ENCODE measurements at regions not wholly inside any gene's neighbourhood (a gene's known extent, or its start where the extent isn't known, plus 50 kb on each side); places are given as distances from the start of the nearest gene placed in this dataset.
"Not testable (repeated sequence)": the region's sequence is repeated elsewhere in the genome, so short reads cannot be mapped to it uniquely, and the experiment has no call there.

- no peaks in the 10 kb centered on the region for H3K79me2 ChIP-seq (ENCODE audit: insufficient read depth, low read length)
- H3K27me3 ChIP-seq (ENCODE audit: insufficient read depth, low read length) = no peaks in the 10 kb centered on the region
- H3K4me3 ChIP-seq (replicated peaks in 1 of 2; ENCODE audit: low read depth in 1 of 2, low read length in 2 of 2) = no peak overlapping the region
- H3K9ac ChIP-seq (ENCODE audit: low read length) = no peak overlapping the region
- ATAC-seq (peak; percentile 50; the same call in 1 of the 2 replicates), DNase-seq (ENCODE audit: low read depth, low spot score) (no peak)
- no peaks in the 10 kb centered on the region for H3K9me2 ChIP-seq (ENCODE audit: insufficient read depth)
- intact Hi-C loops (cut with micrococcal nuclease) = no loop called here
- no peaks in the 10 kb centered on the region for H3K9me3 ChIP-seq (ENCODE audit: control insufficient read depth in 1 of 2, insufficient read depth in 1 of 2, low read depth in 1 of 2, low read length in 2 of 2)
- POLR2A ChIA-PET = no interaction called here
- no peaks in the 10 kb centered on the region for H3K4me1 ChIP-seq (ENCODE audit: control insufficient read depth in 1 of 2, insufficient read depth in 2 of 2, low read length in 2 of 2)
- H4K20me1 ChIP-seq (ENCODE audit: insufficient read depth) = no peaks in the 10 kb centered on the region
- RAD21 ChIA-PET (ENCODE audit: low non-redundant PET in 1 of 2, low total read pairs in 2 of 2, uncharacterized antibody in 2 of 2, unreplicated experiment in 2 of 2) = no interaction called here
- H3K27ac ChIP-seq (ENCODE audit: low read depth, low read length) = no peak overlapping the region
- no peak overlapping the region for H2AFZ ChIP-seq (ENCODE audit: low read depth, low read length, poor library complexity, severe bottlenecking)
- H3K4me2 ChIP-seq (ENCODE audit: low read length) = no peak overlapping the region
- CTCF ChIA-PET = no interaction called here
- TF ChIP-seq ELF1 (IDR thresholded peaks at IDR 0.05; ENCODE audit: borderline replicate concordance, low read depth) = no peak
- no peak for TF ChIP-seq POLR2A (IDR thresholded peaks at IDR 0.05; ENCODE audit: borderline replicate concordance, extremely low read depth, insufficient read depth, insufficient read length)
- no peak for TF ChIP-seq EZH2 (IDR thresholded peaks at IDR 0.05)
- TF ChIP-seq CEBPB (IDR thresholded peaks at IDR 0.05; ENCODE audit: low read depth) = no peak
- no peak for TF ChIP-seq FOSL1 (IDR thresholded peaks at IDR 0.05; ENCODE audit: low read depth)
- TF ChIP-seq, protein P1, sequence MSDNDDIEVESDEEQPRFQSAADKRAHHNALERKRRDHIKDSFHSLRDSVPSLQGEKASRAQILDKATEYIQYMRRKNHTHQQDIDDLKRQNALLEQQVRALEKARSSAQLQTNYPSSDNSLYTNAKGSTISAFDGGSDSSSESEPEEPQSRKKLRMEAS (IDR thresholded peaks at IDR 0.05) = no peak
- no peak for TF ChIP-seq EGR1 (IDR thresholded peaks at IDR 0.05; ENCODE audit: low read depth)
- no peak for TF ChIP-seq SIN3A (IDR thresholded peaks at IDR 0.05; ENCODE audit: low read depth)
- no peak for TF ChIP-seq ZBTB33 (IDR thresholded peaks at IDR 0.05; ENCODE audit: extremely low read depth, insufficient replicate concordance, low read length)
- no peak for TF ChIP-seq RAD21 (IDR thresholded peaks at IDR 0.05; ENCODE audit: low read depth)
- TF ChIP-seq EZH2phosphoT487 (IDR thresholded peaks at IDR 0.05; ENCODE audit: borderline replicate concordance) = no peak
- no peak for TF ChIP-seq ZFX (IDR thresholded peaks at IDR 0.05)
- no peak for TF ChIP-seq SP1 (IDR thresholded peaks at IDR 0.05; ENCODE audit: low read depth)
- no peak for TF ChIP-seq CBX3 (IDR thresholded peaks at IDR 0.05; ENCODE audit: low read depth)
- TF ChIP-seq SRF (IDR thresholded peaks at IDR 0.05; ENCODE audit: low read depth) = no peak
- no TSS peak for BruUV-seq (replicated peaks)
- no peaks in the 10 kb centered on the region for H3K36me3 ChIP-seq (ENCODE audit: control insufficient read depth in 1 of 2, insufficient read depth in 2 of 2, low read length in 2 of 2)
These were observed 3057.4 kb downstream of the RPIA start for GRCh38 chr2:91748902-91749301.

DNA sequence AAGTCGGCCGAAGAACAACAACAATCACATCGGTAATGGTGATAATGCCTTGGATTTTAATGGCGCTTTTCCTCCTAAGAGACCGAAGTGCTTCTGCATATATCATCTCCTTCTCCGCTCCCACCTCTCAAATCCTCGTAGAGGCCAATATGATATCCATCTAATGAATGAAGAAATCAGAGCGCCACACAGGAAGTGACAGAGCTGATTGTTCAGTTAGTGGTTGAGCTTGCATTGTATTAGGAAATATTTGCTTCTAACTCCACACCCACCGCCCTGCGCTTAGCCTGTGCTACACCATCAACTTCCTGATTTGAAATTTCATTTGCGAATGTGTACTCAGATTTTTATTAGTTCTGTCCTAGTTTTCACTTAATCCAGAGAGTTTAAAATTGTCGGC lies 3058.2 kb downstream of the RPIA start:
- H3K4me3 ChIP-seq (replicated peaks in 1 of 2; ENCODE audit: low read depth in 1 of 2, low read length in 2 of 2); H3K9ac ChIP-seq (ENCODE audit: low read length); H3K9me2 ChIP-seq (ENCODE audit: insufficient read depth); H3K4me2 ChIP-seq (ENCODE audit: low read length); H3K79me2 ChIP-seq (ENCODE audit: insufficient read depth, low read length); POLR2A ChIA-PET; H2AFZ ChIP-seq (ENCODE audit: low read depth, low read length, poor library complexity, severe bottlenecking); ATAC-seq; H3K27me3 ChIP-seq (ENCODE audit: insufficient read depth, low read length); H3K9me3 ChIP-seq (ENCODE audit: control insufficient read depth in 1 of 2, insufficient read depth in 1 of 2, low read depth in 1 of 2, low read length in 2 of 2); H4K20me1 ChIP-seq (ENCODE audit: insufficient read depth); CTCF ChIA-PET; H3K27ac ChIP-seq (ENCODE audit: low read depth, low read length); BruUV-seq (replicated peaks); intact Hi-C loops (cut with micrococcal nuclease); H3K36me3 ChIP-seq (ENCODE audit: control insufficient read depth in 1 of 2, insufficient read depth in 2 of 2, low read length in 2 of 2); H3K4me1 ChIP-seq (ENCODE audit: control insufficient read depth in 1 of 2, insufficient read depth in 2 of 2, low read length in 2 of 2); DNase-seq (ENCODE audit: low read depth, low spot score); RAD21 ChIA-PET (ENCODE audit: low non-redundant PET in 1 of 2, low total read pairs in 2 of 2, uncharacterized antibody in 2 of 2, unreplicated experiment in 2 of 2): not testable (repeated sequence)

Measured in HCT116 (cell line).